ENCODE measurements at regions not wholly inside any gene's neighbourhood (a gene's known extent, or its start where the extent isn't known, plus 50 kb on each side); places are given as distances from the start of the nearest gene placed in this dataset.

GRCh38 chr1:195306281-195306680 lies 1302.0 kb downstream of the KCNT2 start:
- no peak for TF ChIP-seq CTCF (IDR thresholded peaks at IDR 0.05; ENCODE audit: borderline replicate concordance, extremely low read depth, low read length, poor library complexity, severe bottlenecking)
- TF ChIP-seq EZH2 (IDR thresholded peaks at IDR 0.05; ENCODE audit: borderline replicate concordance, low read depth, low read length, severe bottlenecking): no peak
